H1 (cell line): ENCODE measurements at regions not wholly inside any gene's neighbourhood (a gene's known extent, or its start where the extent isn't known, plus 50 kb on each side); places are given as distances from the start of the nearest gene placed in this dataset.

ENCODE experiments used
- CTCF ChIA-PET: fragments of 300-600 bp; sonication (Branson Sonifier 250); formaldehyde crosslinking; loops from one replicate; lab custom pipeline; 2021; ENCODE audit not compliant: partially characterized antibody; lab: Charles Lee
- POLR2A ChIA-PET: fragments of 300-600 bp; sonication (Branson Sonifier 250); formaldehyde crosslinking; loops from one replicate; lab custom pipeline; 2021; ENCODE audit warnings: inconsistent platforms; ENCODE audit not compliant: partially characterized antibody; lab: Charles Lee
- DNase-seq, 2 experiments: peaks; one replicate each; pipeline versions ENCODE4 v3.0.0 to v3.0.0-alpha.2; 2010 to 2022; ENCODE audit warnings: low spot score in 2 of 2, low read depth in 1 of 2, mixed read lengths in 1 of 2
- FAIRE-seq: peaks from 2 replicates; lab custom pipeline; 2011; peaks lifted over from hg19 to GRCh38; lab: Jason Lieb, UNC
- H2AFZ ChIP-seq: 2 replicates; pipeline ENCODE4 v1.8.1; 2012; ENCODE audit warnings: low read length, inconsistent platforms
- H2AK5ac ChIP-seq: 2 replicates; pipeline ENCODE4 v1.6.1; 2013; ENCODE audit warnings: low read depth, low read length
- H2BK120ac ChIP-seq: replicated peaks from 2 replicates; pipeline ENCODE3; 2013; ENCODE audit warnings: low read depth, low read length, inconsistent platforms
- H2BK12ac ChIP-seq: 2 replicates; pipeline ENCODE4 v1.6.1; 2013; ENCODE audit warnings: low read depth, low read length
- H2BK15ac ChIP-seq: 2 replicates; pipeline ENCODE4 v1.6.1; 2013; ENCODE audit warnings: low read length
- H2BK20ac ChIP-seq: 2 replicates; pipeline ENCODE4 v1.6.1; 2013; ENCODE audit warnings: low read length
- H2BK5ac ChIP-seq: 2 replicates; pipeline ENCODE4 v1.6.1; 2013; ENCODE audit warnings: low read depth, low read length
- H3K14ac ChIP-seq: 2 replicates; pipeline ENCODE4 v1.6.1; 2013; ENCODE audit warnings: inconsistent platforms; ENCODE audit not compliant: insufficient read length
- H3K18ac ChIP-seq: 2 replicates; pipeline ENCODE4 v1.6.1; 2013; ENCODE audit warnings: low read length; ENCODE audit errors: extremely low read depth
- H3K23ac ChIP-seq: 2 replicates; pipeline ENCODE4 v1.6.1; 2013; ENCODE audit warnings: inconsistent platforms; ENCODE audit not compliant: insufficient read length
- H3K23me2 ChIP-seq: 2 replicates; pipeline ENCODE4 v1.6.1; 2013; ENCODE audit warnings: low read depth, low read length
- H3K27ac ChIP-seq: 2 replicates; pipeline ENCODE4 v1.6.1; 2011; ENCODE audit warnings: low read depth, low read length, inconsistent platforms
- H3K27me3 ChIP-seq, 4 experiments: replicated peaks in 1 of 4; 1 replicate in 1 of 4; 2 replicates in 3 of 4; pipeline versions ENCODE4 v1.6.1 to v1.8.1; 2011 to 2013; ENCODE audit warnings: low read length in 3 of 4, mild to moderate bottlenecking in 3 of 4, inconsistent platforms in 2 of 4, mixed read lengths in 2 of 4, moderate library complexity in 1 of 4; ENCODE audit not compliant: control insufficient read depth in 3 of 4, insufficient read depth in 3 of 4; ENCODE audit errors: extremely low read depth in 1 of 4
- H3K36me3 ChIP-seq, 4 experiments: 2 replicates each; pipeline versions ENCODE4 v1.6.1 to v1.8.1; 2011 to 2013; ENCODE audit warnings: mild to moderate bottlenecking in 4 of 4, low read length in 3 of 4, moderate library complexity in 2 of 4, control low read depth in 1 of 4, inconsistent platforms in 1 of 4; ENCODE audit not compliant: insufficient read depth in 4 of 4, control insufficient read depth in 2 of 4
- H3K4ac ChIP-seq: replicated peaks from 2 replicates; pipeline ENCODE3; 2013; ENCODE audit warnings: low read length, low read depth, mixed read lengths, inconsistent platforms; ENCODE audit not compliant: insufficient read length
- H3K4me1 ChIP-seq, 4 experiments: replicated peaks in 1 of 4; 1 replicate in 1 of 4; 2 replicates in 3 of 4; pipeline versions ENCODE4 v1.6.1 to v1.8.1; 2011 to 2013; ENCODE audit warnings: low read length in 3 of 4, inconsistent platforms in 2 of 4, mixed read lengths in 1 of 4; ENCODE audit not compliant: insufficient read depth in 4 of 4, control insufficient read depth in 3 of 4
- H3K4me2 ChIP-seq, 2 experiments: 2 replicates each; pipeline versions ENCODE4 v1.6.1 to v1.8.1; 2011 to 2013; ENCODE audit warnings: low read depth in 2 of 2, low read length in 2 of 2, control low read depth in 1 of 2, inconsistent platforms in 1 of 2, mild to moderate bottlenecking in 1 of 2; ENCODE audit not compliant: insufficient read depth in 1 of 2
- H3K4me3 ChIP-seq, 4 experiments: fragments of 200-600, 300-600 bp in 1 of 4; sonication (generic), shearing (Covaris generic), sonication (Bioruptor Twin) in 1 of 4; 2 replicates each; pipeline versions ENCODE4 v1.5.1 to v1.8.1; 2011 to 2016; ENCODE audit warnings: low read length in 4 of 4, low read depth in 3 of 4, control low read depth in 2 of 4, inconsistent platforms in 2 of 4, mild to moderate bottlenecking in 2 of 4, mixed read lengths in 1 of 4, moderate library complexity in 1 of 4; ENCODE audit not compliant: insufficient read depth in 2 of 4; ENCODE audit errors: extremely low read depth in 1 of 4
- H3K56ac ChIP-seq: replicated peaks from 2 replicates; pipeline ENCODE3; 2013; ENCODE audit warnings: low read depth, mild to moderate bottlenecking, mixed read lengths, low read length, inconsistent platforms; ENCODE audit not compliant: insufficient read length
- H3K79me1 ChIP-seq: 2 replicates; pipeline ENCODE4 v1.6.1; 2013; ENCODE audit warnings: low read depth, low read length, control low read depth
- H3K79me2 ChIP-seq, 2 experiments: 2 replicates each; pipeline versions ENCODE4 v1.6.1 to v1.8.1; 2012 to 2013; ENCODE audit warnings: low read length in 2 of 2, mild to moderate bottlenecking in 2 of 2, inconsistent platforms in 1 of 2; ENCODE audit not compliant: insufficient read depth in 2 of 2, control insufficient read depth in 1 of 2
- H3K9ac ChIP-seq, 4 experiments: replicated peaks in 1 of 4; 1 replicate in 1 of 4; 2 replicates in 3 of 4; pipeline versions ENCODE4 v1.6.1 to v1.8.1; 2011 to 2013; ENCODE audit warnings: low read depth in 3 of 4, low read length in 3 of 4, control low read depth in 2 of 4, mild to moderate bottlenecking in 2 of 4, moderate library complexity in 2 of 4, inconsistent platforms in 1 of 4; ENCODE audit errors: extremely low read depth in 1 of 4
- H3K9me3 ChIP-seq, 2 experiments: 2 replicates each; pipeline versions ENCODE4 v1.6.1 to v1.8.1; 2012 to 2013; ENCODE audit warnings: mild to moderate bottlenecking in 2 of 2, moderate library complexity in 2 of 2, control low read depth in 1 of 2, inconsistent platforms in 1 of 2, low read depth in 1 of 2, low read length in 1 of 2, mixed read lengths in 1 of 2; ENCODE audit not compliant: insufficient read depth in 2 of 2
- H4K20me1 ChIP-seq, 2 experiments: replicated peaks in 1 of 2; 2 replicates each; pipeline versions ENCODE3 to v1.8.1; 2011 to 2013; ENCODE audit warnings: inconsistent platforms in 2 of 2, low read length in 2 of 2, mild to moderate bottlenecking in 1 of 2; ENCODE audit not compliant: insufficient read depth in 2 of 2, control insufficient read depth in 1 of 2
- H4K5ac ChIP-seq: 2 replicates; pipeline ENCODE4 v1.6.1; 2013; ENCODE audit warnings: low read length, low read depth, mixed read lengths, inconsistent platforms; ENCODE audit not compliant: insufficient read length
- H4K8ac ChIP-seq: 2 replicates; pipeline ENCODE4 v1.8.0; 2013; ENCODE audit warnings: mild to moderate bottlenecking, moderate library complexity, low read length, inconsistent platforms; ENCODE audit not compliant: insufficient read depth; ENCODE audit errors: extremely low read depth
- H4K91ac ChIP-seq: replicated peaks from 2 replicates; pipeline ENCODE3; 2013; ENCODE audit warnings: low read length, mixed read lengths, inconsistent platforms; ENCODE audit not compliant: insufficient read length
- ASH2L ChIP-seq: fragments of 200-600, 300-600 bp; sonication (generic); IDR thresholded peaks from one replicate; pipeline ENCODE4 v1.7.1; 2017; ENCODE audit warnings: low read length
- BRCA1 ChIP-seq: IDR thresholded peaks from 2 replicates; pipeline ENCODE4 v1.6.1; 2012; ENCODE audit warnings: low read depth, low read length, improper control_type of control experiment
- EP300 ChIP-seq, 2 experiments: IDR thresholded peaks; 1 replicate in 1 of 2; 2 replicates in 1 of 2; pipeline ENCODE4 v1.6.1; 2011 to 2012; ENCODE audit warnings: low read depth in 2 of 2, low read length in 2 of 2, mild to moderate bottlenecking in 2 of 2, borderline replicate concordance in 1 of 2, inconsistent platforms in 1 of 2, moderate library complexity in 1 of 2
- KDM5A ChIP-seq: fragments of 200-600 bp; IDR thresholded peaks from 2 replicates; pipeline ENCODE4 v1.7.1; 2012; ENCODE audit warnings: mild to moderate bottlenecking, low read length, inconsistent platforms, mixed read lengths
- POLR2A ChIP-seq, 2 experiments: IDR thresholded peaks; 1 replicate in 1 of 2; 2 replicates in 1 of 2; pipeline ENCODE4 v1.6.1; 2011; ENCODE audit warnings: low read depth in 2 of 2, low read length in 2 of 2, mild to moderate bottlenecking in 2 of 2; ENCODE audit errors: control extremely low read depth in 1 of 2
- POU5F1 ChIP-seq: IDR thresholded peaks from 2 replicates; pipeline ENCODE4 v1.6.1; 2011; ENCODE audit warnings: low read depth, mild to moderate bottlenecking, low read length, moderate library complexity
- RAD21 ChIP-seq, 2 experiments: IDR thresholded peaks in 1 of 2; conservative IDR thresholded peaks in 1 of 2; 2 replicates each; pipeline ENCODE4 v1.6.1; 2011; ENCODE audit warnings: low read depth in 2 of 2, low read length in 2 of 2, improper control_type of control experiment in 1 of 2, inconsistent platforms in 1 of 2, mild to moderate bottlenecking in 1 of 2, moderate library complexity in 1 of 2
- USF2 ChIP-seq: IDR thresholded peaks from 2 replicates; pipeline ENCODE4 v1.6.1; 2011; ENCODE audit warnings: low read length, improper control_type of control experiment

- Histone ChIP-seq H2BK12ac (no peak overlapping the region), H2BK120ac (no peak overlapping the region), H3K4me2 (no peak overlapping the region), H2AFZ (no peak overlapping the region), H3K79me1 (no peaks in the 10 kb centered on the region), H4K20me1 (no peaks in the 10 kb centered on the region), H4K91ac (no peak overlapping the region), H3K27me3 (no peaks in the 10 kb centered on the region), H3K56ac (no peak overlapping the region), H3K36me3 (no peaks in the 10 kb centered on the region), H3K9me3 (no peaks in the 10 kb centered on the region), H4K5ac (no peak overlapping the region), H2BK15ac (no peak overlapping the region), H3K4me3 (no peak overlapping the region), H3K27ac (no peak overlapping the region), H2AK5ac (no peak overlapping the region), H3K18ac (no peak overlapping the region), H3K4ac (no peak overlapping the region), H4K8ac (no peak overlapping the region), H3K23ac (no peak overlapping the region), H3K79me2 (no peaks in the 10 kb centered on the region), H3K14ac (no peak overlapping the region), H3K9ac (no peak overlapping the region), H3K23me2 (no peaks in the 10 kb centered on the region), H3K4me1 (peaks cover 1 to 7% (median 7%) of the 10 kb centered on the region in 4 experiments; a peak in 4 of 7 replicates), H2BK5ac (no peak overlapping the region), H2BK20ac (no peak overlapping the region)
- no peak for DNase-seq
- POLR2A ChIA-PET, result no interaction called here
- no peak for FAIRE-seq
- CTCF ChIA-PET, result interaction anchor here (2.0 kb wide), 1 partner anchor 153 kb away, joined by 5 read pairs; no protein-coding TSS in a partner anchor
- TF ChIP-seq KDM5A (no peak), BRCA1 (no peak), POLR2A (IDR thresholded peaks at IDR 0.05; ENCODE audit: control extremely low read depth in 1 of 2, low read depth in 2 of 2, low read length in 2 of 2) (no peak), USF2 (no peak), RAD21 (IDR thresholded peaks at IDR 0.05 in 1 of 2, conservative IDR thresholded peaks at IDR 0.05 in 1 of 2; ENCODE audit: low read depth in 2 of 2, low read length in 2 of 2) (no peak), ASH2L (no peak), POU5F1 (no peak), EP300 (IDR thresholded peaks at IDR 0.05; ENCODE audit: borderline replicate concordance in 1 of 2, low read depth in 2 of 2, low read length in 2 of 2) (no peak)
These were observed 81.8 kb upstream of the JADE1 start for GRCh38 chr4:128727658-128728057.
